K562 (cell line): ENCODE measurements at regions not wholly inside any gene's neighbourhood (a gene's known extent, or its start where the extent isn't known, plus 50 kb on each side); places are given as distances from the start of the nearest gene placed in this dataset.

Source experiments
- BCOR ChIP-seq: fragments of 450-650 bp; IDR thresholded peaks from 2 replicates; pipeline ENCODE4 v1.6.1; 2016
- CBX2 ChIP-seq: fragments of 200-600 bp; sonication (generic); IDR thresholded peaks from one replicate; pipeline ENCODE4 v1.6.1; 2012; ENCODE audit warnings: mild to moderate bottlenecking, low read length, inconsistent platforms; ENCODE audit not compliant: insufficient read depth, poor library complexity, severe bottlenecking
- MTA3 ChIP-seq: fragments of 450-650 bp; formaldehyde crosslinking; IDR thresholded peaks from 2 replicates; pipeline ENCODE4 v1.6.1; 2017; ENCODE audit warnings: mild to moderate bottlenecking, borderline replicate concordance
- RNF2 ChIP-seq: sonication (generic); IDR thresholded peaks from 2 replicates; pipeline ENCODE4 v1.6.1; 2016
- TF ChIP-seq, protein P1 (sequence below): fragments of 450-650 bp; IDR thresholded peaks from 2 replicates; pipeline ENCODE4 v1.6.1; 2017; ENCODE audit warnings: antibody characterized with exemption, mild to moderate bottlenecking
- TF ChIP-seq, protein P2 (sequence below), 3 experiments: IDR thresholded peaks in 2 of 3; conservative IDR thresholded peaks in 1 of 3; 2 replicates each; pipeline ENCODE4 v1.5.1; 2011 to 2012; ENCODE audit warnings: low read length in 3 of 3, mild to moderate bottlenecking in 3 of 3, control low read depth in 2 of 3, improper control_type of control experiment in 1 of 3, inconsistent platforms in 1 of 3, low read depth in 1 of 3, mixed read lengths in 1 of 3, moderate library complexity in 1 of 3; ENCODE audit not compliant: insufficient read depth in 2 of 3
- TF ChIP-seq, protein P3 (sequence below): fragments of 250-450 bp; sonication (Bioruptor Pico); IDR thresholded peaks from 2 replicates; pipeline ENCODE4 v1.8.0; 2022; ENCODE audit warnings: moderate library complexity, mild to moderate bottlenecking, inconsistent platforms

DNA sequence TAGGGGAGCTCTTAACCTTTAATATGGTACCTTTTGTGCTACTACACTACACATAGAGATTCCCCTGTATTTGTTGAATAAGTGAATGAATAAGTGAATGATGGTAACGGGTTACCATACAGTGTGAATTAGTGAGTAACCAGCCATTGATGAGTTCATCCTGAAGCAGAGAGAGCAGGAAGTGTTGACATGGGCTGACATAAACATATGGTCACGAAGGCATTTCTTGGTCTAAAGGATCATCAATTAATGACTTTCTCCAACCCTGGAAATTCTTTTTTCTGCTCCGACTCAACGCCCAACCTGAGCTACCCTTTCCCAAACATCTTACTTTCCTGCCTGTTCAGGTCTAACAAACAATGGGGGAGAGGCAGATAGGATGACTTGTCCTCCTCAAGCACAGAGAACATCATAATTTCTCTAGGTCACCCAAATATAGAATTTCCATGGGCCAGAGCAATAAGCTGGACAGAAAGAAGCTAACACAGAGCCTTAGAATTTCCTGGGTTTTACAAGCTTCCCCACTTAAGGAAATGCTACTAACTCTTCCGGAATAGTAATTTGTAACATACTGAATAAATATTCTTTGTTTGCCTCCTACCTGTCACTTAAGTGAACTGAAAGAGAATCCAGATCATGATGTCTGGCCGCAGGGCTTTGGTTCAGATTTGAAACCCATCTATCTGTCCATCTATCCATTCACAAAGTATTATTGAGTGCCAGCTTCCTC is 114.7 kb upstream of the NGF start:
- TF ChIP-seq BCOR (no peak), RNF2 (no peak), CBX2 (no peak), MTA3 (no peak)
- TF ChIP-seq, protein P1, sequence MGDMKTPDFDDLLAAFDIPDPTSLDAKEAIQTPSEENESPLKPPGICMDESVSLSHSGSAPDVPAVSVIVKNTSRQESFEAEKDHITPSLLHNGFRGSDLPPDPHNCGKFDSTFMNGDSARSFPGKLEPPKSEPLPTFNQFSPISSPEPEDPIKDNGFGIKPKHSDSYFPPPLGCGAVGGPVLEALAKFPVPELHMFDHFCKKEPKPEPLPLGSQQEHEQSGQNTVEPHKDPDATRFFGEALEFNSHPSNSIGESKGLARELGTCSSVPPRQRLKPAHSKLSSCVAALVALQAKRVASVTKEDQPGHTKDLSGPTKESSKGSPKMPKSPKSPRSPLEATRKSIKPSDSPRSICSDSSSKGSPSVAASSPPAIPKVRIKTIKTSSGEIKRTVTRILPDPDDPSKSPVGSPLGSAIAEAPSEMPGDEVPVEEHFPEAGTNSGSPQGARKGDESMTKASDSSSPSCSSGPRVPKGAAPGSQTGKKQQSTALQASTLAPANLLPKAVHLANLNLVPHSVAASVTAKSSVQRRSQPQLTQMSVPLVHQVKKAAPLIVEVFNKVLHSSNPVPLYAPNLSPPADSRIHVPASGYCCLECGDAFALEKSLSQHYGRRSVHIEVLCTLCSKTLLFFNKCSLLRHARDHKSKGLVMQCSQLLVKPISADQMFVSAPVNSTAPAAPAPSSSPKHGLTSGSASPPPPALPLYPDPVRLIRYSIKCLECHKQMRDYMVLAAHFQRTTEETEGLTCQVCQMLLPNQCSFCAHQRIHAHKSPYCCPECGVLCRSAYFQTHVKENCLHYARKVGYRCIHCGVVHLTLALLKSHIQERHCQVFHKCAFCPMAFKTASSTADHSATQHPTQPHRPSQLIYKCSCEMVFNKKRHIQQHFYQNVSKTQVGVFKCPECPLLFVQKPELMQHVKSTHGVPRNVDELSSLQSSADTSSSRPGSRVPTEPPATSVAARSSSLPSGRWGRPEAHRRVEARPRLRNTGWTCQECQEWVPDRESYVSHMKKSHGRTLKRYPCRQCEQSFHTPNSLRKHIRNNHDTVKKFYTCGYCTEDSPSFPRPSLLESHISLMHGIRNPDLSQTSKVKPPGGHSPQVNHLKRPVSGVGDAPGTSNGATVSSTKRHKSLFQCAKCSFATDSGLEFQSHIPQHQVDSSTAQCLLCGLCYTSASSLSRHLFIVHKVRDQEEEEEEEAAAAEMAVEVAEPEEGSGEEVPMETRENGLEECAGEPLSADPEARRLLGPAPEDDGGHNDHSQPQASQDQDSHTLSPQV: no peak
- TF ChIP-seq, protein P2, sequence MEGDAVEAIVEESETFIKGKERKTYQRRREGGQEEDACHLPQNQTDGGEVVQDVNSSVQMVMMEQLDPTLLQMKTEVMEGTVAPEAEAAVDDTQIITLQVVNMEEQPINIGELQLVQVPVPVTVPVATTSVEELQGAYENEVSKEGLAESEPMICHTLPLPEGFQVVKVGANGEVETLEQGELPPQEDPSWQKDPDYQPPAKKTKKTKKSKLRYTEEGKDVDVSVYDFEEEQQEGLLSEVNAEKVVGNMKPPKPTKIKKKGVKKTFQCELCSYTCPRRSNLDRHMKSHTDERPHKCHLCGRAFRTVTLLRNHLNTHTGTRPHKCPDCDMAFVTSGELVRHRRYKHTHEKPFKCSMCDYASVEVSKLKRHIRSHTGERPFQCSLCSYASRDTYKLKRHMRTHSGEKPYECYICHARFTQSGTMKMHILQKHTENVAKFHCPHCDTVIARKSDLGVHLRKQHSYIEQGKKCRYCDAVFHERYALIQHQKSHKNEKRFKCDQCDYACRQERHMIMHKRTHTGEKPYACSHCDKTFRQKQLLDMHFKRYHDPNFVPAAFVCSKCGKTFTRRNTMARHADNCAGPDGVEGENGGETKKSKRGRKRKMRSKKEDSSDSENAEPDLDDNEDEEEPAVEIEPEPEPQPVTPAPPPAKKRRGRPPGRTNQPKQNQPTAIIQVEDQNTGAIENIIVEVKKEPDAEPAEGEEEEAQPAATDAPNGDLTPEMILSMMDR (IDR thresholded peaks at IDR 0.05 in 2 of 3, conservative IDR thresholded peaks at IDR 0.05 in 1 of 3; ENCODE audit: insufficient read depth in 2 of 3, low read depth in 1 of 3, low read length in 3 of 3): no peak
- TF ChIP-seq, protein P3, sequence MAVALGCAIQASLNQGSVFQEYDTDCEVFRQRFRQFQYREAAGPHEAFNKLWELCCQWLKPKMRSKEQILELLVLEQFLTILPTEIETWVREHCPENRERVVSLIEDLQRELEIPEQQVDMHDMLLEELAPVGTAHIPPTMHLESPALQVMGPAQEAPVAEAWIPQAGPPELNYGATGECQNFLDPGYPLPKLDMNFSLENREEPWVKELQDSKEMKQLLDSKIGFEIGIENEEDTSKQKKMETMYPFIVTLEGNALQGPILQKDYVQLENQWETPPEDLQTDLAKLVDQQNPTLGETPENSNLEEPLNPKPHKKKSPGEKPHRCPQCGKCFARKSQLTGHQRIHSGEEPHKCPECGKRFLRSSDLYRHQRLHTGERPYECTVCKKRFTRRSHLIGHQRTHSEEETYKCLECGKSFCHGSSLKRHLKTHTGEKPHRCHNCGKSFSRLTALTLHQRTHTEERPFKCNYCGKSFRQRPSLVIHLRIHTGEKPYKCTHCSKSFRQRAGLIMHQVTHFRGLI (CRISPR knock-in tag): no peak
